ENCODE measurements at regions not wholly inside any gene's neighbourhood (a gene's known extent, or its start where the extent isn't known, plus 50 kb on each side); places are given as distances from the start of the nearest gene placed in this dataset.

GRCh38 chr11:95545116-95545875 lies 244.3 kb downstream of the FAM76B start:
- no peak for DNase-seq

GRCh38 chr11:95544095-95544856 lies 245.3 kb downstream of the FAM76B start:
- DNase-seq: no peak

- DNase-seq: no peak
These were observed 246.6 kb downstream of the FAM76B start for GRCh38 chr11:95542868-95543551.

- no peak for DNase-seq
These were observed 247.9 kb downstream of the FAM76B start for GRCh38 chr11:95541715-95542114.

GRCh38 chr11:95536047-95536690 lies 253.4 kb downstream of the FAM76B start:
- DNase-seq: no peak

- DNase-seq: no peak
These were observed 254.8 kb downstream of the FAM76B start for GRCh38 chr11:95534809-95535208.

GRCh38 chr11:95534226-95534625 lies 255.4 kb downstream of the FAM76B start:
- no peak for DNase-seq

- DNase-seq: peak; percentile 67
These were observed 258.5 kb downstream of the FAM76B start for GRCh38 chr11:95531116-95531515.

GRCh38 chr11:95524314-95525036 lies 265.1 kb downstream of the FAM76B start:
- peak; percentile 14 for DNase-seq

GRCh38 chr11:95522874-95523273 lies 266.7 kb downstream of the FAM76B start:
- DNase-seq: no peak

GRCh38 chr11:95521862-95522261 lies 267.7 kb downstream of the FAM76B start:
- no peak for DNase-seq

GRCh38 chr11:95521133-95521542 lies 268.4 kb downstream of the FAM76B start:
- DNase-seq: peak; percentile 15

- no peak for DNase-seq
These were observed 269.0 kb downstream of the FAM76B start for GRCh38 chr11:95520369-95521132.

GRCh38 chr11:95519912-95520311 lies 269.7 kb downstream of the FAM76B start:
- no peak for DNase-seq

GRCh38 chr11:95517453-95517852 lies 272.1 kb downstream of the FAM76B start:
- peak; percentile 90 for DNase-seq

- DNase-seq: peak; percentile 93
These were observed 272.8 kb downstream of the FAM76B start for GRCh38 chr11:95516786-95517185.

- peak; percentile 42 for DNase-seq
These were observed 273.4 kb downstream of the FAM76B start for GRCh38 chr11:95516175-95516574.

- no peak for DNase-seq
These were observed 274.2 kb downstream of the FAM76B start for GRCh38 chr11:95515371-95515770.

- no peak for DNase-seq
These were observed 275.0 kb downstream of the FAM76B start for GRCh38 chr11:95514416-95515110.

GRCh38 chr11:95512682-95513081 lies 276.9 kb downstream of the FAM76B start:
- peak; percentile 30 for DNase-seq

All from skin of body (tissue), 1 donor.